EL (cell line): ENCODE measurements at regions not wholly inside any gene's neighbourhood (a gene's known extent, or its start where the extent isn't known, plus 50 kb on each side); places are given as distances from the start of the nearest gene placed in this dataset.
"Not testable (repeated sequence)": the region's sequence is repeated elsewhere in the genome, so short reads cannot be mapped to it uniquely, and the experiment has no call there.

Source experiments
- DNase-seq: peaks from one replicate; pipeline ENCODE4 v3.0.0-alpha.2; 2016

DNA sequence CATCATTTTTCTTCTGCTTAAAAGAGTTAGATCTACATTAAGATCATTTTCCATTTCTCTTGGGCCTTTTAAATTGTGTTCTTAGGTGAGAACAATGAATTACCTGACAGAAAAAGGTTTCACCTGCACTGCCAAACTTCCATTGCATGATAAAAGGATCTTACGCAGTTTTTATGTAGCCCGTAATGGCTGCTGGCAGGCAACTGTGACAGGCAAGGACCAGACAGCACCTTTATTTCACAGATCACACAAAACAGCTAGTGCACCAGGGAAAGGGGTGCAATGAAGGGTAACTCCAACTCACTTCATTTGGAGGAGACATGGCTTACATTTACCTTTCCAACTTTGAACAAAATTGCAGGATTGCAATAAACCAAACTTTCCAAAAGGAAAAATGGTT lies 159.8 kb downstream of the SLITRK1 start:
- no peak for DNase-seq

DNA sequence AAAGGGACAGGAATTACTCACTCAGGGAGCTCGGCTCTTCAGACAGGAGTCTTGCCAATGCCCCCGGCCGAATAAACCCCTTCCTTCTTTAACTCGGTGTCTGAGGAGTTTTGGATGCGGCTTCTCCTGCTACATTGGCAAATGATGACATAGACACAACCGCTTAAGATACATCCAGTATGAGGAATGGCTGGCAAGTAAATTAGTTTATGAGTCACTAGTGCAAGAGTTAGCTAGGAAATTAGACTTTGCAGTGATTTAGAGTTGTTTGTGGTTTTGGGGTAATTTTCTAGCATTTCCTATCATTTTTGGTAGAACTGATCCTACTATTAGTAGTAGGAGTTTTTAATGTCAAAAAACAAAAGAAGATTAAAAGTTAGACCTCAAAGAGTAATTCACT lies 166.2 kb downstream of the SLITRK1 start:
- peak; percentile 4 for DNase-seq

DNA sequence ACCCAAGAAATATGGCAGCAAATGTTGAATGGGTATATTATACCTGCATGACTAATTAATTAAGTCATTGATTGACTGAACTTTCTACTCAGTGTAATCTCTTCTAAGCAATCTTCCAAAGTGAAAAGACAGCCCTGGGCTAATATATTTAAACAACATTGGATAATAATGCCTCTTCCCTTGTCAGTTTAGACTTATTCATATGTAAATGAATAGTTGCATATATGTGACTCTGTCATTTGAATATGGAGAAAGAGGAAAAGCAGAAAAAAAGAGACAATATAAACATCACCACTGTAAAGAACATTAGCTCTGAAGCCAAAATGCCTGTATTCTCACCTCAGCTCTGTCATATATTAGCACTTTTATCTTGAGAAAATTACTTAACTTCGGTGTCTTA lies 168.0 kb downstream of the SLITRK1 start:
- no peak for DNase-seq

DNA sequence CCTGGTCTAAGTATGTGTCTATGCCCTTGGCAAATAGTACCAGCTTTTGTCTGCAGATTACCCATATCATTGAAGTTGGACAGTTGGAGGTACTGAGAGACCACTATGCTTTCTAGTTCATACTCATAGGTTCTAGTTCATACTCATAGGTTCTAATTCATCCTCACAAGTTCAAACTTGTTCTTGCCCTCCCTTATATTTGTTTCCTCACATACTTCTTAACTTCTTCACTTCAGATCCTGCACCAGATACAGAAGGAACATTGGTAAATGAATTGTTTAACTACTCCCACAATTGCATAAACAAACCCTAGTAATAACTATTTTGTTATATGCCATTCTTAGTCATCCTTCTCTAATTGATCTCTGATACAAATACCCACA lies 172.2 kb downstream of the SLITRK1 start:
- no peak for DNase-seq

DNA sequence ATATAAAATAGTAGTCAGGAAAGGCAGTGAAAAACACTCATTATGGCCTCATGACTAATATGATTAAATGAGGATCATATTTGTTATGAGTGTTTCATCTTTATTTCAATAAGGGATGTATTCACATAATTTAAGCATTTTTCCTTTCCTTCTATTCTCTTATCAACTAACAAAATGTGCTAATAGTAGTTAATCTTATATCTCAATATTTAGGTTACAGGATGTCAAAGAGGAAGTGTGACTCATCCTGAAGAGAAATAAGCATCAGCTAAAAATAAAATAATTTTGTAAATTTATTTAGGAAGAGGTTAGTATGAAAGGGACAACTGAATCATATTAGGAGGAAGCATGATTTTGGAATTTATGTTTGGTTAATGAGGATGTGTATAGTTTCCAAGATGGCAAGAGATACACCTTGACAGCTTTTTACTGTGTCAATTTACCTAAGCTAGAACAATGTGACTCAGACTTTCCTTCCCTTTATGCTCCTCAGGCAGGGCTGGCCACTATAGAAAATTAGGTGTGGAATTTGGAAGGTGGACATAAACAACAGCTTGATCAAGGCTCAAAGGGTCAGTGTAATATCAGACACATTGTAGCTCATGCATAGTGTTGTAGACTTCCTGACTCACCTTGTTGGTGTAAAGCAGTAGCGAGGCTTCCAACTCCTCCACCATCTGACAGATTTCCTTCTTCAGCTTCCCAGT lies 172.7 kb downstream of the SLITRK1 start:
- no peak for DNase-seq

DNA sequence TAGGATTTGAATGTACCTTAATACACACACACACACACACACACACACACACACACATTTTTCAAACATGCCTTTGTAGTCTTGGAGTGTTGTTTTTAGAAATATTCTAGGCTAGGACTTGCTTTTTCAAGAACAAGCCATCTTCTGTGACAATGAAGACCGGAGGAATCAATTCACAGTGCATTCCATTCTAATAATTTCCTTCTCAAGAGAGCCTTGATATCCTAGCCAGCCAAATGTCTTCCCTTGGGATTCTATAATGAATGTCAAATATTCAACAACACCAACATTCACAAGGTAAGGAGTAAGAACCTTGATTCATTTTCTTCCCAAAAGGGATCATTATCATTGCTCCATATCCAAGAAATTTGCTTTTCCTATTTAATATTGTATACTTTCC lies 180.3 kb downstream of the SLITRK1 start:
- no peak for DNase-seq

DNA sequence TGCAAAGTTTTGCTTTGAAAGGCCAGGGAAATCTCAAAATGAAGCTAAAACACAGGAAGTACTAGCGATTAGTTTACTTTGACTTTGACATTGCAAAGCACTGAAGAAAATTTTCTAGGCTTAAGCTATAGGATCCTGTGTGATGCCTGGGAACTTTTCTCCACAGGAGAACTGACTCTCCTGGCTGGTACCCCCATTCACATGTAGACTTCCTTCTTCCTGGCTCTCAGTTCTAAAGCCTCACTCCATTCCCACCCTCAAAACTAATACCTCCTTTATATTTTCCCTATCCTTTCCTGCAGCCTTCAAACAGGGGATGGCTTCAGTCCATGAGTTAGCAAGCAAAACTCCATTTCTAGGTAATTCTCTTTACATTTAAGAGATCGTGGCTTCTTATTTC lies 189.5 kb downstream of the SLITRK1 start:
- no peak for DNase-seq

DNA sequence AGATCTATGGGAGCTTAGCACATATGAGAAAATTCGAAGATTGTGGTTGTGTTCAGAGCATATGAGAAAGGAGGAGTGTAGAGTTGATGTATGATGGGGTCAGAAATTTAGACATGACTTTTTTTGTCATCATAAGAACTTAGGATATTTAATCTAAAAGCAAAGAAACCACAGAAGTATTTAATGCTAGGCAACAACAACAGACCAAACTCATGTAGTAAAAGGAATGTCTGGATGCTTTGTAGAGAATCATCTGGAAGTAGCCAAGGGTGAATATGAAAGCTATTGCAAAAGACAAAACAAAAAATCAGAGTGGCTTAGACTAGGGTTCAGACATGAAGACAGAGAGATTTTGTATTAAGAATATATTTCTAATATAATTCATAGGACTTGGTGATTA lies 190.3 kb downstream of the SLITRK1 start:
- peak; percentile 8 for DNase-seq

DNA sequence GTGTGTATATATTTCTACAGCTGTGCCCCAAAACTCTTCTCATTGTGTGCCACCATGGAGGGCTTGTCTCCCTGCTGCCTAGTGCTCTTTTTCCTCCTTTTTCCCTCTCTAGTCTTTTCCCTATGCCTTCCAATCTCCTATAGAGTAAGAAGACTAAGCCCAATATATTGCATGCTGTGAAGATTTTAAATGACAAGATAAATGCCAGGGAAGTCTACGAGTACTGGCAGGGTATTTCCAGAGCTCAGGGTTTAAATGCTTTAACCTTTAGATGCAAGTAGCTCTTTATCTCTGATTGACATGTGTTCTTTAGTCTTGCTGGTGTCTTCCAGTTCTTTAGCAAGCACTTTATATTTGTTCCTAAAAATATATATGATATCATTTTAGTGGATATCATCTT lies 200.7 kb downstream of the SLITRK1 start:
- DNase-seq: no peak

DNA sequence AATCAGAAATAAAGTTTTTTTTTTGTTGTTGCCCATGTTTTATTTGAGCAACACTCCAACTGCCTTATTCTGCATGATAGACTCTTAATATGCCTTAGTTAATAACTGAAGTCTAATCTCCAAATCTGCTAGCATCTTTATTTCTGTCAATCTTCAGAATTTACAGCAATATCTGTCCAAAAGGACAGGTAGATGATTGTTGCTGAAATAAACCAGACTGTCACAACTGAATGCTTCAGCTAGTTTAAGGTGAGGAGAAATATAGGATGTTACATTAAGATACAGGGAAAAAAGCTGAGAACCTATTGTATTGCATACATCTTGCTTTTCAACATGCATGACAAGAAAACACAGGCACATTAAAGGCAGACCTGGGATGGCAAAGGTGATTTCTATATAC lies 204.3 kb downstream of the SLITRK1 start:
- DNase-seq: no peak

DNA sequence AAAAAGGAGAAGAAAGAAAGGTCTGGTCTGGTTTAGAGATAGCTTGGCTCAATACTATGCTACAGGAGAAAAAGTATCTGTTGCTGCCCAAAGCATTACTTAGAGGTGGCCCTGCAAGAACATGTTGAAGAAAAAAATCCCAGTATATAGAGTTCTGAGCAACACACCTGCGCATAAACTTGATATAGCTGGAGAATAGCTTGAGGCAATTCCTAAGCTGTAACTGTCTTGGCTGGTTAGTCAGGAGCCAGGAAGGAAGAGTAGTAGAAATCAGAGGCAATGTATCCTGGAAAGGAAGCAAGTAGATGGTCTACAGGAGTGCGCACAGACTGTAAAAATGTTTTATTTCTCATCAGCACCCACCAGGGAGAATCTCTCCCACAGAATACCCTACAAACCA lies 209.7 kb downstream of the SLITRK1 start:
- DNase-seq: no peak

DNA sequence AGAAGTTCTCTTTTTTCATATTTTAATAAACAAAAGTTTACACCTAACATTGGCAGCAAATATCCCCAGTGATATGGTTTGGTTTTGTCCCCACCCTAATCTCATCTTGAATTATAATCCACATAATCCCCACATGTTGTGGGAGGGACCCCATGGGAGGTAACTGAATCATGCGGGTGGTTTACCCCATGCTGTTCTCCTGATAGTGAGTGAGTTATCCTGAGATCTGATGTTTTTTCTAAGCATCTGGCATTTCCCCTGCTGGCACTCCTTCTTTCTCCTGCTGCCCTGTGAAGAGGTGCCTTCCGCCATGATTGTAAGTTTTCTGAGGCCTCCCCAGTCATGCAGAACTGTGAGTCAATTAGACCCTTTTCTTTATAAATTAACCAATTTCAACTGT lies 214.7 kb downstream of the SLITRK1 start:
- DNase-seq: no peak

DNA sequence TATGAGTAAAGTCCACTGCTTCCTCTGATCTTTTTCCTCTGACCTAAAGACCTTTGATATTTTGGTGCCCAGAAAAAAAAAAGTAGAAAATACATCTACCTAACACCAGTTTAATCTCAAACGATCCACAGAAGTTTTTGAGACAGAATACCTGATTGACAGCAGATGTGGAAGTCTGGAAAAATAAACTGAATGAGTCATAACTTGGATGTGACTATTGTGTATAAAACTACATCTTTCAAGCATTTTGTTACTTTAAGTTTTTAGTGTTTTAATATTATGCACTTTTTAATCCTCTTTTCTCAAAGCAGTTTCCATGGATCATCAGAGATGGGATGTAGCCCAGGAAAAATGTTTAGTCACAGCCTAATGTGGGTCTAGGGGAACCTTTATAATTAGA lies 216.1 kb downstream of the SLITRK1 start:
- peak; percentile 23 for DNase-seq

DNA sequence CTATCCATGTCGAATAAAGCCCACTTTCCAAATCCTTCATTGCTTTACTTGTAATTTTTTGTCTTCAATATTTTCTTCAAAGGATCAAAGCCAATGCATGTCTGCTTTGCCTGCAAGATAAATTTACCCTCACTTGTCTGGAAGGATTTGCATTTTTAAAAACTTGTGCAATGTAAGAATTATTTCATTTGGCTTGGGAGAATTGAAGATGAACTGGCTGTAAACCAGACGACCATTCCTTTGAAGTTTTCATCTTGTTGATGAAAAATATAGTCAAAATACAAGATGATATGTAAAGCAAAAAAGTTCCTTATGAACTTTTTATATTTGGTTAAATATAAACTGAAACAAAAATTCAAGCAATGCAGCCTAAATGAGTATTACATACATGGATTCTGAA lies 225.0 kb downstream of the SLITRK1 start:
- no peak for DNase-seq

DNA sequence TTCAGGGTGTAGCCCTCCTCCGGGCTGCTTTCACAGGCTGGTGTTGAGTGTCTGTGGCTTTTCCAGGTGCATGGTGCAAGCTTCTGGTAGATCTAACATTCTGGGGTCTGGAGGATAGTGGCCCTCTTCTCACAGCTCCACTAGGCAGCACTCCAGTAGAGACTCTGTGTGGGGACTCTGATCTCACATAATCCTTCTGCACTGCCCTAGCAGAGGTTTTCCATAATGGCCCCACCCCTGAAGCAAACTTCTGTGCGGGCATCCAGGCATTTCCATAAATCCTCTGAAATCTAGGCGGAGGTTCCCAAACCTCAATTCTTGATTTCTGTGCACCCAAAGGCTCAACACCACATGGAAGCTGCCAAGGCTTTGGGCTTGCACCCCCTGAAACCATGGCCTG lies 239.7 kb downstream of the SLITRK1 start:
- not testable (repeated sequence) for DNase-seq

DNA sequence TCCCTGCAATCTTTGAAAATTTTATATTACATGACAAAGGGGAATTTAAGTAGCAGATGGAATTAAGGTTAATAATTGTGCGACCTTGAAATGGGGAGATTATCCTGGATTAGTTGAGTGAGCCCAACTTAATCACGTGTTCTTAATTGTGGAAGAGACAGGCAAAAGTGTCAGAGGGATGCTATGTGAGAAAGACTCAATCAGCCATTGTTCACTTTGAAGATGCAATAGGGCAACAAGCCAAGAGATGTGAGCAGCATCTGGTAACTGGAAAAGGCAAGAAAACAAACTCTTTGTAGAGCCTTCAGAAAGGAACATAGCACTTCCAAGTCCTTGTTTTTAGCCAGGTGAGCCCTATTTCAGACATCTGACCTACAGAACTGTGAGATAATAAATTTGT lies 247.7 kb downstream of the SLITRK1 start:
- DNase-seq: no peak

DNA sequence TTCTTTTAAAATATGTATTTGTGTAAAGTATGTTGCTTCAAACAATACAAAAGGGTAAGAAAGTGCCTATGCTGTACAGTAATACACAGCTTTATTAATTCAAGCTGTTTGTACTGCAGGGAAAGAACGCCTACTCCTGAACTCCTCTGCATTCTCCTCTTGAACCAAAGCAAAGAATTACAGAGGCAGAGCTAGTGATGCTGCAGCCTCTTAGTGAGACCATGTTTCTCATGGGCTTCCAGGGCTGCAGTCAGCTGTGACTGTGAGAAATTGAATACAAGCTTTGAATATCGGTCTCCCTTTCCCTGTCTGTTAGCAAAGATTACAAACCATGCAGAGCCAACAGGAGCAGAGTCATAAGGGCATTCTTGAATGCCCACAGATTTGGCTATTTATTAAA lies 248.5 kb downstream of the SLITRK1 start:
- no peak for DNase-seq

DNA sequence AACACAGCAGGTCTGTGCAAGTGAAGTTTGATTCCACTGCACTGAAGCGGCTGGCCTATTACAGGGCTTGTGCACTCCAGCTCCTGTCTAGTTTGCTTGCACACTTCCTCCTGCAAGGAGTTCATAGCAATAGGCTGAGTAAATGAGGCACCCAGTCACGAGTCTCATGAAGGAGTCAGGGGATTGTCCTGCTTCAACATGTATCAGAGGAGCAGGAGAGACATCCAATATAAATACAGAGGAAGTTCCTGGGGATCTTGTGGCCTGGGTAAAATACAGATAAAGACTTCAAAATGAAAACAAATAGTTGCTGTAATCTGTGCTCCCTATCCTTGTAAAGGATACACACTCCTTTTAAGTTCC lies 259.9 kb downstream of the SLITRK1 start:
- peak; percentile 6 for DNase-seq

DNA sequence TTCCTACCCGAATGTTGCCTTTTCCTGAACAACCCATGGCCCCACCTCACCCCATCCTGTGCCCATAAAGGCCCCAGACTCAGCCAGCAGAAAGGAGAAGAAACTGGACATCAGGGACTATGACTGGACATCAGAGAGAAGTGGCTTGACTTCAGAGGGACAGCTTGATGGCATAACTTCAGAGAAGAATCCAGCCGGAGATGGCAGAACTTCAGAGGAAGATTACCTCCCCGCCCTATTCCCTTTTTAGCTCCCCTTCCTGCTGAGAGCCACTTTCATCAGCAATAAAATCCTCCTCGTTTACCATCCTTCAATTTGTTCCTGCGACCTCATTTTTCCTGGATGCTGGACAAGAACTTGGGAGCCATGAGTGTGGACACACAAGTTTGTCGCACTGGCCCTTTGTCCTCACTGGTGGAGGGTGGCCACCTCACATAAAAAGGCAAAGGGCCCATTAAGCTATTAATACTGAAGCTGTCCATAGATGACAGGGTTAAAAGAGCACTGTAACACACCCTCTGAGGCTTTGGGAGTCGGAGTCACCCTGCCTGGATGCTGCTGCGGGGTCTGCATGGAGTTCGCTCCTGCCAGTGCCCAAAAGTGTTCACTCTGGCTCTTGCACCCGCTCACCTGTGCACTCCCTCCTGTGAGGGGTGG lies 260.4 kb downstream of the SLITRK1 start:
- DNase-seq: no peak

DNA sequence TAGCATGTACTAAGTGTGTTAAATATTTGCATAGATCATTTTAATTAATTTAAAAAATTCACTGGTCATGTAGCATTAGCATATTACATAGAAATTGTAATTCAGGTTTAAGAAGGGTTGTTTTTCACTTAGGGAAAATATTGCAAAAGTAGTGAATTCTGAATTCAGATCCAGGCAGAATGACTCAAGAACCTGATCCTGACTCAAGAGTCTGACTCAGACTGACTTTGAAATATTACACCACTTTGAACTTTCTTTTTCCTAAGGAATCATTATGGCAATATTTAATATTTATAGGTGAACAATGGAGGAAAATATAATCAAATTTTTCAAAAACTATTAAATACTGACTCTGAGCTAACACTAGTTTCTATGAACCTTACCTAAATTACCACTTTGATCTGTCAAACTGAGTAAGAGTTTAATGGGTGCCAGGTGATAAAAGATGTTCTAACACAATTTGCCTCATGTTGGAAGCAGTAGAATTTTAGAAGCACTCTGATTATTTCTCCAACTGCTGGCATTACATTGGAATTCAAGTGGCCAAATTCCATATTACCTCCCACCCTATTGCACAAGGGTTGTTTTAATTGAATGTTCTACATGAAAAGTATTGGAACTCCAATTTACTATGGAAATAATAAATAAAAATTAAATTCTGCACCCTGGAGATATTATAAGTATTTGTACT lies 261.6 kb downstream of the SLITRK1 start:
- DNase-seq: peak; percentile 43

DNA sequence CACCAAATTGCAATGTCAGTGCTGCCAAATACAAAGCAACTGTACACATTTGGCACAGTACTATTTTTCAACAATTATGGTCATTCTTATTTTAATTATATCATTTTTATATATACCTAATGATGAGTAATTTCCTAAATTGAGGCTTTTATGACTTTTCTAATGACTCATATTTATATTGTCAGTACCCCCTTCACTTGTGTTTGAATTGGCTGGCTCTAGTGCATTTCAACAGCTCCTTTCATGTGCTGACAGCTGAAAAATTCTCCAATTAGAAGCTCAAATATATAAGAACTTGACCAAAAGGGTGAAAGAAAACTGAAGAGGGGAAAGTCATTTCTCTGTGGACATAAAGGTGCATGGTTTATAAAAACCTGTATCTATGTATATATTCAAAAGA lies 263.3 kb downstream of the SLITRK1 start:
- DNase-seq: peak; percentile 40

DNA sequence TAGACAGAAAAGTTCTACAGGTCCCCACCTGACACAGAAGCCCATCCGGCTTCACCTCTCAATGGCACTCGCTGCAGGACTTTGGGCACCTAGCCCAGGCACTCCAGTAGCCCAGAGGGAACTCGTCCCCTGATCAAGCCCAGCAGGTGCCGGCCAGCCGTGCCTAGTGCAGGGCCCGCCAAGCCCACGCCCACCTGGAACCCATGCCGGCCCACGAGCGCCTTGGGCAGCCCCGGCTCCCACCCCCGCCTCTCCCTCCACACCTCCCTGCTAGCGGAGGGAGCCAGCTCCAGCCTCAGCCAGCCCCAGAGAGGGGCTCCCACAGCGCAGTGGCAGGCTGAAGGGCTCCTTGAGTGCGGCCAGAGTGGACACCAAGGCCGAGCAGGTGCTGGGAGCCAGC lies 268.8 kb downstream of the SLITRK1 start:
- no peak for DNase-seq

DNA sequence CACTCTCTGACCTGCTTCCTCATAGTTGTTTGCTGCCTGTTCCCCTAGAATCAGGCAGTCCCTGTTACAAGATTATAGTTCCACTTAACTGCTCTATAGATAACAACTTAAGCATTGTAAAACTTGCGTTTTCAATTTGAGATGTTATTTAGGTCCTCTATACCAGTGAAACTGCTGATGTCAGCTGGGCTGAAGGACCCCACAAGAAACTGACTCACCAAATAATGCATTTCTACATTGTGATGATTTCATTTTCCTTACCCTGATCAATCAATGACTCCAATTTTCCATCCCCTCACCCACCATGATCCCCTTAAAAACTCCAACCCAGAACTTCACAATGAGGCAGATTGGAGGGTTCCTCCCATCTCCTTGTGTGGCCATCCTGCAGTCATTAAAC lies 280.7 kb downstream of the SLITRK1 start:
- no peak for DNase-seq

DNA sequence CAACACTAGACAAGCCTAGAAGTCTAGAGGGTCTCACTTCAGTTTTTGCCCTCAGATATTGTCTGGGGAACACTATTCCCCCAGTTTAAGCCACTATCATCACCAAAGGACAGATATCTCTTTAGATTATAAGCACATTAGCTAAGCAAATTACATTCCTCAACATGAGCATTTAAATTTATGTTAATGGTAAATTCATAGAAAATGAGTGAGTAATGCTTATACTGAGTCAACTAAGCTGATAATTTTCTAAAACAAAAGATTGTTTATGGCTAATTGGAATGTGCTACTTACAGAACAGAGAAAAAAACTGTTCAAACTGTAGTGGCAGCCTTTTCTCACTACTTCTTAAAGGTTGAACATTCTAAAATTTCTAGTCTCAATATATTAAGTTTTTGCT lies 290.2 kb downstream of the SLITRK1 start:
- DNase-seq: no peak

DNA sequence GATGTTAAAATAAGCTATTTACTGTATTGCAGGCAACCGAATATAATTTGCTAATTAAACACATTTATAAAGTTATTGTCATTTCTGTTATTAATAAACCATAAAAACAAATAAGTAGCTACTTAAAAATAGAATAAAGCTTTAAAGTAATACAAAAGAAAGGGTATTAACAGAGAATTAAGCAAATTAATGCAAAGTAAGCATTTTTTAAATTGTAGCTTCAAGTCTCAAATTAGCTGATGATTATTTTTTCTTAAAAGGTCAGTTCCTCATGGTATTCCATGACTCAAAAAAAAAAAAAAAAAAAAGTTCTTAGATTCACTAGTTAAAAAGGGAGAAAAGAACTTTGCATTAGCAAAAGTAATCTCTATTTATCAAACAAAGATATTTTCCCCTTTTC lies 292.5 kb downstream of the SLITRK1 start:
- DNase-seq: no peak
